ENCODE measurements at regions not wholly inside any gene's neighbourhood (a gene's known extent, or its start where the extent isn't known, plus 50 kb on each side); places are given as distances from the start of the nearest gene placed in this dataset.

- H3K4me1 ChIP-seq (ENCODE audit: insufficient read depth, low read length, poor library complexity, severe bottlenecking): no peaks in the 10 kb centered on the region
- no peaks in the 10 kb centered on the region for H3K9me3 ChIP-seq (ENCODE audit: insufficient read depth, low read depth, low read length)
- no peak overlapping the region for H3K4me3 ChIP-seq (ENCODE audit: low read length, poor library complexity, severe bottlenecking)
- H3K9ac ChIP-seq (ENCODE audit: low read depth, low read length, poor library complexity, severe bottlenecking): no peak overlapping the region
- H3K4me2 ChIP-seq (ENCODE audit: low read depth, low read length, poor library complexity, severe bottlenecking): no peak overlapping the region
- no peaks in the 10 kb centered on the region for H3K9me2 ChIP-seq (replicated peaks; ENCODE audit: low read depth, low read length)
- H3K36me3 ChIP-seq (ENCODE audit: insufficient read depth, low read length): no peaks in the 10 kb centered on the region
- H2AFZ ChIP-seq (ENCODE audit: low read length): no peak overlapping the region
- TF ChIP-seq EZH2phosphoT487 (IDR thresholded peaks at IDR 0.05; ENCODE audit: borderline replicate concordance) (no peak), CTCF (conservative IDR thresholded peaks at IDR 0.05; ENCODE audit: low read length) (no peak)
- no peaks in the 10 kb centered on the region for H3K79me2 ChIP-seq (ENCODE audit: insufficient read depth, low read length)
- no peaks in the 10 kb centered on the region for H3K27me3 ChIP-seq (ENCODE audit: insufficient read depth, low read length, poor library complexity, severe bottlenecking)
- no peaks in the 10 kb centered on the region for H4K20me1 ChIP-seq (ENCODE audit: insufficient read depth, low read length, poor library complexity, severe bottlenecking)
- no peaks in the 10 kb centered on the region for H3F3A ChIP-seq (ENCODE audit: low read depth)
Observed at GRCh38 chr18:22626771-22627170, 209.1 kb upstream of the CTAGE1 start.

GRCh38 chr18:22627506-22627905, 209.8 kb upstream of the CTAGE1 start:
- H3K9ac ChIP-seq (ENCODE audit: low read depth, low read length, poor library complexity, severe bottlenecking): no peak overlapping the region
- no peaks in the 10 kb centered on the region for H3K36me3 ChIP-seq (ENCODE audit: insufficient read depth, low read length)
- no peak overlapping the region for H2AFZ ChIP-seq (ENCODE audit: low read length)
- no peaks in the 10 kb centered on the region for H3K79me2 ChIP-seq (ENCODE audit: insufficient read depth, low read length)
- no peak for TF ChIP-seq EZH2phosphoT487 (IDR thresholded peaks at IDR 0.05; ENCODE audit: borderline replicate concordance)
- TF ChIP-seq CTCF (conservative IDR thresholded peaks at IDR 0.05; ENCODE audit: low read length): no peak
- H3K9me2 ChIP-seq (replicated peaks; ENCODE audit: low read depth, low read length): no peaks in the 10 kb centered on the region
- no peak overlapping the region for H3K4me2 ChIP-seq (ENCODE audit: low read depth, low read length, poor library complexity, severe bottlenecking)
- no peaks in the 10 kb centered on the region for H4K20me1 ChIP-seq (ENCODE audit: insufficient read depth, low read length, poor library complexity, severe bottlenecking)
- H3K27me3 ChIP-seq (ENCODE audit: insufficient read depth, low read length, poor library complexity, severe bottlenecking): no peaks in the 10 kb centered on the region
- no peaks in the 10 kb centered on the region for H3K4me1 ChIP-seq (ENCODE audit: insufficient read depth, low read length, poor library complexity, severe bottlenecking)
- no peaks in the 10 kb centered on the region for H3K9me3 ChIP-seq (ENCODE audit: insufficient read depth, low read depth, low read length)
- H3K4me3 ChIP-seq (ENCODE audit: low read length, poor library complexity, severe bottlenecking): no peak overlapping the region
- no peaks in the 10 kb centered on the region for H3F3A ChIP-seq (ENCODE audit: low read depth)

GRCh38 chr18:22628795-22629510, 211.2 kb upstream of the CTAGE1 start:
- Histone ChIP-seq H3K4me1 (ENCODE audit: insufficient read depth, low read length, poor library complexity, severe bottlenecking) (no peaks in the 10 kb centered on the region), H3K27me3 (ENCODE audit: insufficient read depth, low read length, poor library complexity, severe bottlenecking) (no peaks in the 10 kb centered on the region), H3K9ac (ENCODE audit: low read depth, low read length, poor library complexity, severe bottlenecking) (no peak overlapping the region), H3K4me2 (ENCODE audit: low read depth, low read length, poor library complexity, severe bottlenecking) (no peak overlapping the region), H3K9me2 (replicated peaks; ENCODE audit: low read depth, low read length) (no peaks in the 10 kb centered on the region), H3K36me3 (ENCODE audit: insufficient read depth, low read length) (no peaks in the 10 kb centered on the region), H2AFZ (ENCODE audit: low read length) (no peak overlapping the region), H3K4me3 (ENCODE audit: low read length, poor library complexity, severe bottlenecking) (no peak overlapping the region), H4K20me1 (ENCODE audit: insufficient read depth, low read length, poor library complexity, severe bottlenecking) (no peaks in the 10 kb centered on the region), H3K79me2 (ENCODE audit: insufficient read depth, low read length) (no peaks in the 10 kb centered on the region), H3K9me3 (ENCODE audit: insufficient read depth, low read depth, low read length) (no peaks in the 10 kb centered on the region), H3F3A (ENCODE audit: low read depth) (no peaks in the 10 kb centered on the region)
- no peak for TF ChIP-seq CTCF (conservative IDR thresholded peaks at IDR 0.05; ENCODE audit: low read length)
- no peak for TF ChIP-seq EZH2phosphoT487 (IDR thresholded peaks at IDR 0.05; ENCODE audit: borderline replicate concordance)
